Bronchial epithelial cell (primary cell): ENCODE measurements at regions not wholly inside any gene's neighbourhood (a gene's known extent, or its start where the extent isn't known, plus 50 kb on each side); places are given as distances from the start of the nearest gene placed in this dataset.

Source experiments
- DNase-seq: peaks from one replicate; pipeline ENCODE4 v3.0.0-alpha.2; 2010; ENCODE audit warnings: low read depth
- FAIRE-seq: peaks from 2 replicates; lab custom pipeline; 2011; peaks lifted over from hg19 to GRCh38; lab: Jason Lieb, UNC
- H3K27me3 ChIP-seq: 2 replicates; pipeline ENCODE4 v1.5.1; 2011; ENCODE audit warnings: low read length; ENCODE audit not compliant: control insufficient read depth, insufficient read depth
- H3K36me3 ChIP-seq: 2 replicates; pipeline ENCODE4 v1.5.1; 2011; ENCODE audit warnings: low read length; ENCODE audit not compliant: control insufficient read depth, insufficient read depth
- H3K4me3 ChIP-seq: 2 replicates; pipeline ENCODE4 v1.5.1; 2011; ENCODE audit warnings: mild to moderate bottlenecking, low read depth, low read length, control low read depth
- CTCF ChIP-seq: IDR thresholded peaks from 2 replicates; pipeline ENCODE4 v1.5.1; 2011; ENCODE audit warnings: mild to moderate bottlenecking, moderate library complexity, low read length, control low read depth, inconsistent platforms; ENCODE audit not compliant: insufficient read depth, severe bottlenecking

GRCh38 chr7:16051561-16052255 lies 365.2 kb upstream of the MEOX2 start:
- no peak overlapping the region for H3K4me3 ChIP-seq
- no peak for TF ChIP-seq CTCF
- DNase-seq, result no peak
- no peaks in the 10 kb centered on the region for H3K36me3 ChIP-seq
- no peaks in the 10 kb centered on the region for H3K27me3 ChIP-seq
- FAIRE-seq, result no peak

- Histone ChIP-seq H3K27me3 (no peaks in the 10 kb centered on the region), H3K36me3 (no peaks in the 10 kb centered on the region), H3K4me3 (no peak overlapping the region)
- no peak for FAIRE-seq
- TF ChIP-seq CTCF, result no peak
- DNase-seq, result no peak
Measured at GRCh38 chr7:16046041-16046440, 359.6 kb upstream of the MEOX2 start.

- Histone ChIP-seq H3K4me3 (no peak overlapping the region), H3K36me3 (no peaks in the 10 kb centered on the region), H3K27me3 (no peaks in the 10 kb centered on the region)
- no peak for FAIRE-seq
- DNase-seq, result no peak
- TF ChIP-seq CTCF, result no peak
Measured at GRCh38 chr7:16045296-16045695, 358.8 kb upstream of the MEOX2 start.

GRCh38 chr7:16044645-16045044 lies 358.2 kb upstream of the MEOX2 start:
- no peak for TF ChIP-seq CTCF
- DNase-seq (no peak), FAIRE-seq (no peak)
- Histone ChIP-seq H3K36me3 (no peaks in the 10 kb centered on the region), H3K4me3 (no peak overlapping the region), H3K27me3 (no peaks in the 10 kb centered on the region)

- no peaks in the 10 kb centered on the region for H3K27me3 ChIP-seq
Measured at GRCh38 chr7:16040346-16040745, 353.9 kb upstream of the MEOX2 start.

More at GRCh38 chr7:16040346-16040745, 353.9 kb upstream of the MEOX2 start:
- no peak for TF ChIP-seq CTCF
- FAIRE-seq (no peak), DNase-seq (no peak)
- Histone ChIP-seq H3K4me3 (no peak overlapping the region), H3K36me3 (no peaks in the 10 kb centered on the region)
